ENCODE measurements at regions not wholly inside any gene's neighbourhood (a gene's known extent, or its start where the extent isn't known, plus 50 kb on each side); places are given as distances from the start of the nearest gene placed in this dataset.
"Not testable (repeated sequence)": the region's sequence is repeated elsewhere in the genome, so short reads cannot be mapped to it uniquely, and the experiment has no call there.

DNA sequence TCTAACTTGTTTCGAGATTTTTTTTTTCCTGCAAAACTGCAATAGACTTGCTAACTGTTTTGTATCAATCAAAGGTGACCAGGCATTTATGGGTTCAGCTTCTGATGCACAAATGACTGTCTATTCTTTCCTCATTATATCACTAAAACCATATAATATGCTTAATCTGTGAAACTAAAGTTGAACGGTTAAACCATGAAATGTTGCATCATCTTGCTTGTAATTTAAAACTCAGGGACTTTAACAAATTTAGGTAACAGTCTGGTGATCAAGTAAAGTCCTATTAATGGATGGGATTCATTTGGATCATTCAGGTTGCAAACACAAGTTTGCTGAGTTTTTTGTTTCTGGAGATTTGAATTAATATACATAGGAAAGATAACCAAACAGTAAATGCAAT is 232.0 kb upstream of the LUZP2 start:
- DNase-seq (ENCODE audit: low spot score), result no peak

DNA sequence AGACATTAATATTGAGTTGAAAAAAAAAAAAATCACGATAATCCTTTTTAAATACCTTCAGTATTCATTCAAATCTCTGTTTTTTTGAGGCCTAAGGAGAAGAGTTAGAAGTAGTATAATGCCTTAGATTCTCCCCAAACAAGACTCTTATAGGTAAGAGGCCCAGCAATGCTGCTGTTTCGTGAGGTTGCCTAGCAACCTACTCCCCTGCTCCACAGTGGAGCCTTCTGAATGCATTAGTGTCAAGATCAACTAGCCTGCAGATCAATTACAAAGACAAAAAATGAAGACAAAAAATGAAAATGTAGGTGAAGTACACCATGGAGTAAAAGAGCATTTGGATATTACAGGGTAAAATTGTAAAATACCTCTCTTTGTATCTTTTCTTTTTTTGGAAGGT is 229.8 kb upstream of the LUZP2 start:
- no peak for DNase-seq (ENCODE audit: low spot score)

DNA sequence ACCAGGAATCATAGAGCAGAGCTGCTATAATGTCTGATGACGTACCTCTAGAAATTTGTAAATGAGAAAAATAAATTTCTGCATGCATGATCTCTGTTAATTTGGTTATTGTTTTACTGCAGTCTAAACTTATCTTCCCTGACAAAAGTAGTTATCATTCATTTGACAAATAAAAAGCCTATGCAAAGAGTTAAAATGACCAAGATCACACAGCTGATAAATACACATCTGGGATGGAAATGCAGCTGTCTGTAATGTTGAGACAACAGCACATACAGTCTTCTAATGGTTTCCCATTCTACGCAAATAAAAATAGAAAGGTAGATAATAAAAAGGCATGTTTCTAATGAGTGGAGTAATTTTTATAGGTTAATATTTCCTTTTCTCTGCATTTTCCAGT is 225.1 kb upstream of the LUZP2 start:
- DNase-seq (ENCODE audit: low spot score), result no peak

DNA sequence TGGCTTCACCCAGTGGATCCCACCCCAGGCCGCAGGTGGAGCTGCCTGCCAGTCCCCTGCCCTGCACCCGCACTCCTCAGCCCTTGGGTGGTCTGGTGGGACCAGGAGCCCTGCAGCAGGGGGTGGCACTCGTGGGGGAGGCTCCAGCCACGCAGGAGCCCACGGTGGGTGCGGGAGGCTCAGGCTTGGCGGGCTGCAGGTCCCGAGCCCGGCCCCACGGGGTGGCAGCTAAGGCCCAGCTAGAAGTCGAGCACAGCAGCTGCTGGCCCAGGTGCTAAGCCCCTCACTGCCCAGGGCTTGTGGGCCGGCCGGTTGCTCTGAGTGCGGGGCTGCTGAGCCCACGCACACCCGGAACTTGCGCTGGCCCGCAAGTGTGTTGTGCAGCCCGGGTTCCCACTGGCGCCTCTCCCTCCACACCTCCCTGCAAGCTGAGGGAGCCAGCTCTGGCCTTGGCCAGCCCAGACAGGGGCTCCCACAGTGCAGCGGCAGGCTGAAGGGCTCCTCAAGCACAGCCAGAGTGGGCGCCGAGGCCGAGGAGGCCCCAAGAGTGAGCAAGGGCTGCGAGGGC is 222.6 kb upstream of the LUZP2 start:
- not testable (repeated sequence) for DNase-seq (ENCODE audit: low spot score)

DNA sequence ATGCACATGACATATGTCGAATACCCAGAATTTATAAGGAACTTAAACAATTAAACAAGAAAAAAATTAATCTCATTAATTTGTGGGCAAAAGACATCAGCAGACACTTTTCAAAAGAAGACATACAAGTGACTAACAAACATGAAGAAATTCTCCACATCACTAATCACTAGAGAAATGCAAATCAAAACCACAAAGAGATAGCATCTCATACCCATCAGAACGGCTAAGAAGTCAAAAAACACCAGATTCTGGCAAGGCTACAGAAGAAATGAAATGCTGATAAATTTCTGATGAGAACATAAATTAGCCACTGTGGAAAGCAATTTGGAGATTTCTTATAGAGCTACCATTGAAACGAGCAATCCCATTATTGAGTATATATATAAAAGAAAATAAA is 210.6 kb upstream of the LUZP2 start:
- DNase-seq (ENCODE audit: low spot score), result no peak

DNA sequence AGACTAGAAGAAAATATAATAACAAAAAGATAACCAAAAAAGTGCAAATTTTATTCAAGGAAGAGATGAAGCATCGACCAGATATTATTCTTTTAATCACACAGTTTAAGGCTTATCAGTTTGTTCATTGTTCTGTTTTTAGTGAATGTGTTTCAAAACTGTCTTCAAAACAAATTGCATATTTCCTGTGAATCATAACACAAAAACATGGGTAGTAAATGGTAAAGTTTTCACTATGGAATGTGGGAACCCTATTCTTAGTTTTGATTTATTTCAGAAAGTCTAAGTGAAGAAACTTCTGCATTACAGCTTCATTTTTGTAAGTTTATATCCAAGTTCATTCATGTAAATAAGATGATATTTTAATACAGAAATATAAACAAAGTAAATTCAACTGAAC is 207.6 kb upstream of the LUZP2 start:
- no peak for DNase-seq (ENCODE audit: low spot score)

DNA sequence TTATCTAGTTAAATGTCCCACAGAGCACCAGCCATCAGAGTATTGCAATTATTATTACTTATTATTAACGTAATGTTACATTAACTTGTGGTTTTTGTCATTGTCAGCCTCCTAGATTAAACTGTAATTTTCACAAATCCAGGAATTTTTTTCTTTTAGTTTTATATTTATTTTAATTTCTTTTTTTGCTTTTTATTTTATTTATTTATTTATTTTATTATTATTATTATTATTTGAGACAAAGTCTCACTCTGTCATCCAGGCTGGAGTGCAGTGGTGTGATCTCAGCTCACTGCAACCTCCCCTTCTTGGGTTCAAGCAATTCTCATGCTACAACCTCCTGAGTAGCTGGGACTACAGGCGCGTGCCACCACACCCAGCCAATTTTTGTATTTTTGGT is 202.9 kb upstream of the LUZP2 start:
- DNase-seq (ENCODE audit: low spot score), result no peak

DNA sequence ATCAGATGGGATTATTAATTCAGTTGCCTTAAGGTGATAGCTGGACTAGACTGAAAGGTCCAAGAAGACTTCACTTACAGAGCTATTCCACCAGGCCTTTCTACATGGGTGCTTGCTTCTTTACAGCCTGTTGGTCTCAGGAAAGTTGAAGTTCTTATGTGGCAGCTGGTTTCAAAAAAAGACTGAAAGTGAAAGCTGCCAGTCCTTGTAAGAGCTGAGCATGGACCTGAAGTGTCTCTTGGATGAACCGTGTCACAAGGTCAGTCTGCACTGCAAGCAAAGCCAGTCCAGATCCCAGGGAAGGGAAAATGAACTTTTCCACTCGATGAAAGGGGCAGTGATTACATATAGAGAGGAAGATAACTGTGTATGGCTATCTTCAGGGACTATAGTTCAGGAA is 201.5 kb upstream of the LUZP2 start:
- DNase-seq (ENCODE audit: low spot score), result no peak

DNA sequence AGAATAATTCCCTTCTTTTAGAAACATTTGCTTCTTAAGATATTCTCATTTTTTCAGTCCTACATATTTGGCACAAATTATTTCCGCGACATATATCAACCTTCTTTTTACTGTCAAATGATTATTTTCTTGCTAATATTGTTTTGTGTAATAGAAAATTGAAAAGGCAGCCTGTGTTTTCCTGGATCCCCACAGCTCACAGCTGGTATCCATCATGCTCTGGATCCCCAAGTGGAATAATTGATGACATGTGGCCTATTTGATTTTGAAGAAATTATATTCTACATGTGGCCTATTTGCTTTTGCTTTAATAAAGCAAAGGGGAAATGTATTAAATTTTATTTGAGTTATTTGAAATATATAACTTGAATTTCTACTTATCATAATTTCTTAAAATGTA is 199.4 kb upstream of the LUZP2 start:
- no peak for DNase-seq (ENCODE audit: low spot score)

DNA sequence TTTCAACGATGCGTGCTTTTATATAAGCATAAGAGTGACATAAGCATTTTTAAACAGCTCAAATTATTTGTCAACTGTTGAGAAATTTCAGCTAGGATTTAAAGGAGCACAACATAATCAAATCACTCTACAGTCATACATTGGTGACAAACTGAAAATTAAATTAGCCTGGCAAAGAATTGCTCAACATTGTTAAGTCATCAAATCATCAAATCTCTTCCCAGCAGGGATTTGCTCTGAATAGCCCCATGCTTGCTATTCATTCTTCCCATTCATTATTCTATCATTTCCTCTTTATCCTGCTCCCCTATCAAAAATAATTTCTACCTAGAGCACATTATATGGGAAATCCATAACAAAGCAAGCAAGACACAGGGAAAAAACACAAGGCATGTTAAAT is 198.7 kb upstream of the LUZP2 start:
- DNase-seq (ENCODE audit: low spot score), result no peak

DNA sequence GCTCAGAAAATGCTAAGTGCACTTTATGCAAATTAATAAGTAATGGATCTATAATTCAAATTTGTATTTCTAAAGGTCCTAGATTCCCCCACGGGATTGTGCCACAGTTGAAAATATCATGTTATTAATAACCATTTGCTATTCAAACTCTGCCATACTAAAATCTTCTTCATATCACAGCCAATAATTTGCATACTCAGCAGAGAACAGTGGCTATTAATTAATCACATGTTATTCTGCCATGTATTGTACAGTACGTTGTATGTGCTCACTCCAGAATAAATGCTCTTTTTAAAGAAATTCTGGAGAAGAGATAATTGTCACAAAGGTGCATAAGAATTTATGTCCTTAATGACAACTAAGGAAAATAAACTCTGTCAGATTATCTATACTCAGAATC is 184.9 kb upstream of the LUZP2 start:
- no peak for DNase-seq (ENCODE audit: low spot score)

DNA sequence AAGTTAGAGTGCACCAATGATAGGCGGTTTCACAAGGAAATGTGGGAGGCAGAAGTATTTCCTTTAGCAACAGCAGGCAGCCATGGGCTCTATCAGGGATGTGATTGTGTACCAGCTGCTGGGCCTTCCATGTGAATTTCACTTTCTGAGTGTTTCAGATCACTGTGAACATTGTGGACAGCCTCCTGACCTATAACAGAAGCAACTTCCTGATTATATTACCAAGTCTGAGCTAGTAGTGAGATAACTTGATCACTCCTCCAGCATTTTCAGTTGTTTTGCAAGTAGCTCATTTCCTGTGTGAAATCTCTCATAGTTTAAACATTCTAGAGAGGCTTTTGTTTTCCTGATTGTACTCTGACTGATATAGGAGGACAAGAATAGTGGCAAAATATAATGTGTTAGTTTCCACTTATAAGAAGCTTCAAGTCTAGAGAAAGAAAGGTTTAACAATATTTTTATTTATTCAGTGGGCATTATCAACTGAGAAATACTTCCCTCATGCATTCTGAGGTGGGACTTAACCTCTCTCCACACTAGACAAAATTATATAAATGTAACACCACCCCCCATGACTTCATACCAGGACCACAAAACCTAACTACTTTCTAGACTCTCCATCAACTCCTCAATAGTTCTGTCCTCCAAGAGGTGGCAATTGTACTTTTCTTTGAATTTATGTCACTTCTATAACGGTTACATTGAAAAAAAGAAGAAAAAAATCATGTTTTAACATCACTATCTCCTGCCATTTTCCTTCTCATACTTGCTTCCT is 184.2 kb upstream of the LUZP2 start:
- DNase-seq (ENCODE audit: low spot score), result no peak

DNA sequence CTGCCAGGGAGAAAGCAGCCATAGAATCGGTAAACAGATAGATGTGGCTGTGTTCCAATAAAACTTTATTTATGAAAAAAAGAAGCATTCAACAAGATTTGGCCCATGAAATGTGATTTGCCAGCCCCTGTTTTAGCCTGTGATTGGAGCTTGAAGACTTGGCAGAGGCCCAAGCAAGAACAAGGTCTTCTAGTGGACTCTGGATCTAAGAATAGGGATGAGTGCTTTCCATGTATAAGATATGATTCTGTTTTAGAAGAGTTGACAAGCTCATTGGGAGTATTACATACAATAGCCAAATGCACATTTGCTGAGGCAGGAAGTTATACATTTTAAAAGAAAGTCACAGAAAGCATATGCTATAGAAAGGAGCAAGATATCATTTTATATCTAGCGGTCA is 175.6 kb upstream of the LUZP2 start:
- DNase-seq (ENCODE audit: low spot score), result no peak

DNA sequence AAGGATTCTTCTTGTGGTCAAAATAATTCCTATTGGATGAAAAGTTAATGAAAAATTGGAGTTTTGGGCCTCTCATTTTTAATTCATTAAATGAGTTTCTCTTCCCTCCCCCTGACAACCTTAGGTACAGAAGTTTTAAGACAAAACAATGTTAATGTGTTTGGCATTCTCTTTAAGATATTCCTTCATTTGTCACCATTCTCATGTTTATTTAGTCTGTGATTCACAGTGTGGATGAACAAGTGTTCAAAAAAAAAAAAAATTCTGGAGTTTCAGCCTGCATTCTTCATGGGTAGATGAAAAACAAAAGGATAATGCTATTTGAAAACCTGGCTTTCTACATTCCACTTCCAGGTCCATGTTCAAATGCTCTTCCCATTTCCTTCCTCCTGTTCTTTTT is 172.6 kb upstream of the LUZP2 start:
- DNase-seq (ENCODE audit: low spot score), result no peak

DNA sequence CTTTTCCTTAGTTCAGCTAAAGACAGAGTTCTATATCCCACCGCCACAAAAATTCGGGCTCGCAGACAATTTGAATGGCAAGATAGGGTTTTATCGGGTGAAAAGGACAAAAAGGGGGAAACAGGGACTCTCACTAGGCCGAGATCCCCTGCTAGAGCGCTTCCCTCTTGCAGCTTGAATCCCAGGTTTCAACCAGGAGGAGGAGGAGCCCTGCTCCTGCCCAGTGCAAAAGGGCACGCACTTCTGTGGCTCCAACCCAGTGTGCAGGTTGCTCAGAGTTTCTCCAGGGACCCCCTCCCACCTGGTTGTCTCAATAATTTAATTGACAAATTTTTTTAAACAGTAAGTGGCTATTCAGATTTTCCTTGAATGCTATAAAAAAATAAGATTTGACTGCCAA is 152.6 kb upstream of the LUZP2 start:
- DNase-seq (ENCODE audit: low spot score), result no peak

DNA sequence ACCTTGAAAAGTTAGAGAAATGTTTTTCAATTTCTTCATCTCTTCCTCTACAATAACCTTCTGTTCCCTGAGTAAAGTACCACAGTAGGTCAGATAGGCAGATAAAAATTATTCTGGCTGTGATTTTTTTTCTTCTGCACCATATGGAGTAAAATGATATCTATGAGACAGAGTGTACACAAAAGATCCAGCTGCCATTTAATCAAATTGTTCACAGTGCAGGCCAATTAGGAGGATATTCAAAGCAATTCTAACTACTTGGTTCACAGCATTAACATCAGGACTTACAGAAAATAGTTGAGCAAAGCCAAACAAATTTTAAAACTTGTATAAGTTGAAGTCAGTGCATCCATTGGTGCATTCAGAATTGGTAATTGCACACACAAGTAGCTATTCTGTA is 147.9 kb upstream of the LUZP2 start:
- DNase-seq (ENCODE audit: low spot score), result no peak

DNA sequence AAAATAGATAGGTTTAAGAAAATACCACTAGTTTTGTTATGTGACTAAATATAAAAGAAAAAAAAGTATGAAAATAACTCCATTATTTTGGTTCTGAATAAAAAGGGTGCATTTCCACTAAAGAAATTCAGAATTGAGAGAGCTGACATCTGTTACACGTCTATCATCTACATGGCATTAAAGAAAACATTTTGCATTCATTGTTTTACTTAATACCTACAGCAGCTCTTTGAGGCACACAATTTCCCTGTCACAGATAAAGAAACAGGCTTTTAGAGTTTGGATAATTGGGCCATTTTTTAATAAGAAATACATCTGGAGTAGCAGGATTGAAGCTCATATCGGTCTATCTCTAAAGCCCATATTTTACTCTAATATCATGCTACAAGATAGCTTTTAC is 145.7 kb upstream of the LUZP2 start:
- DNase-seq (ENCODE audit: low spot score), result no peak

DNA sequence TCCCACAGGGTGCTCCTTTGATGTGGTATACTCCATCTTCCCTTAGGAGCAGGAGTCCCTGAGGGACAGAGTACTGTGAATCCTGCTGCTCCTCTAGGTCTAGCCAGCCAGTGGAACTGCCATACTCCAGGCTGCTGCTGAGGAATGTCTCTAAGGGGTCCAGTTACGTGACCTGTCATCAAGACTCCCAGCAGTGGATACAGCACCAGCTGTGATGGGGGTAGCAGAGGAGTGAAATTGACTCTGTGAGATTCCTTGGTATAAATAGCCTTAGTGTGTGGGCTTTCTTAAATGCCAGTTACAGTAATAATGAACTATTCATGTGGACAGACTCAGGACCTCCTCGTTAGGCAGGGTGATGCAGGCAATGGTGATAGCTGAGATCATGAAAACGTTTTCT is 140.4 kb upstream of the LUZP2 start:
- no peak for DNase-seq (ENCODE audit: low spot score)

DNA sequence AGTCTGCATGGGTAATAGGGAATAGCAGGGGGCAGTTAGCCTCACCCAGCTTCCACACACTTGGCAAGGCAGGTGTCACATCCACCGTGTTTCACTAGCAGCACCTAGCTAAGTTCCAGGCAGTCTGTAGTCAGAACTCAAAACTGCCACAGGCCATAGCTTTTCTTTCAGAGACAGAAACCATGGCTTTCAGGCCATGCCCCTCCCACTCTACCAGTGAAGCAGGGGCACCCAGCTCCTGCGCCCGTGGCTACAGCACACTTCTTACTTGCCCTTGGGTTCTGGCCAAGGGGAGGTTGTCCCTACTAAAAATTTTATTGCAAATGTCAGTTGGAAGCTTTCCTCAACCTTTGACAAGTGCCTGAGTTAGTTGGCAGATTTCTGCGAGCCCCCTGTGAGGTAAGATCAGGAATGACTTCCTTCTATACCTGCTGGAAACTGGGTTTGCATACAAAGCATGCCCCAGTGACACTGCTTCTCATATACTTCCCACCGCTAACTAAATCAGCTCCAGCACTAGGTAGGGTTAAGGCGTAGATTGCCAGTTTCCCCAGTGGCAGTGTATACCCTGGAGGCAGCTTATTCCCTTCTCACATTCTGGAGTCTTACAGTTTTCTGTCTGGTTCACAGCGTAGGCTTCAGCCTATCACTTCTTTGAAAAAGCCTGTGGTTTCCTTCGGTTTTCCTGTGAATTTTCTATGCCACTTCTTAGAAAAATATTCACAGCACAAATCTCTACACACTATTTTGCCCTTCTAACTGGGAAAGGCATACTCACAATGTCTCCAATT is 139.0 kb upstream of the LUZP2 start:
- DNase-seq (ENCODE audit: low spot score), result no peak

DNA sequence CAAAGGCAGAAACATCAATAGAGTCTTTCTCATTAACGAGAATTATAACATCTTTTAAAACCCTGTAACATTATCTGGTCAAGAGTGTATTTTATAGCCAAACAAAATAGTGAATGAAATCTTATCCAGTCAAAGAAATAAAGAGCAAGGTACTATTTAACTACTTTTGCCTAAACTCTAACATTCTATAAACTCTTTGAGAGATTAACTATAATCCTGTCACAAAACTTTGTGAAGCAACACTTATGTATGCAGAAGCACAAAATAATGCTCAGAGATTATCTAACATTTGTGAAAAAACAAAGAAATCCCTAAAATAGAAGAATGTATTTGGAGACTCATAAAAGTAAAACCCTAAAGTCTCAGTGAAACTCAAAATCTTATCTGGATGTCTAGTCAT is 124.4 kb upstream of the LUZP2 start:
- no peak for DNase-seq (ENCODE audit: low spot score)

DNA sequence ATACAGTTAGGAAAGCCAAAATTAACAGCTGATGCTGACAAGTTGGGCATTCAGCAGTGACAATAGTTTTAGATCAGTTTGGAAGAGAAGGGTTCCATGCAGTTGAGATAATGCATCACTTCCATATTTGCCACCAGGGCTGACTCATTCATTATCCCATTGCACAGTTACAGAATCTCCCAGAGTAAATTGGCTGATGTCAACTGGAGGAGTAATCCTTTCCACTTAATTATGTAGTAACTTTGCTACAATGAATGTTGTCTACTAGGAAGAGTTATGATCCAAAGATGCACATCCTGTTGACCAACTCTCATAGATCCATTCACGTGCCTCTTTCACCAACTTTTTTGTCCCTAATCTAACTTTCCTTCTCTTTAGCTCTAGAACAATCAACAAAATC is 123.3 kb upstream of the LUZP2 start:
- no peak for DNase-seq (ENCODE audit: low spot score)

DNA sequence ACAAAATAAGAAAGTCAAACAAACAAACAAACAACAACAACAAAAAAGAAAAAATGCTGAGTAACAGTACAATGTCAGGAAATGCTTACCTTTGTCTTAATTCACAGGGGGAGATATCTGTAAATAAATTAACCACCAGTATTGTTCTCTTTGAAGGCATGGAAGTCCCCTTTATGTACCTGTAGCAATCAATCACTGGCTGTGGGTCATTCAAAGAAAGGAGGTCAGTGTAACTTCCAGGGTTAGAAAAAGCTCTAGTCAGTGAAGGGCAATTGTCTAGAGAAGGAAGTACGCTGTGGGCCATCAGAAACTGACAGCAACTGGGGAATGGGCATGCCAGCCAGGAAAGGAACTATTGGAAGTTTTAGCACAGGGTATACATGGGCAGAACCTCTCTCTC is 121.5 kb upstream of the LUZP2 start:
- DNase-seq (ENCODE audit: low spot score), result no peak

DNA sequence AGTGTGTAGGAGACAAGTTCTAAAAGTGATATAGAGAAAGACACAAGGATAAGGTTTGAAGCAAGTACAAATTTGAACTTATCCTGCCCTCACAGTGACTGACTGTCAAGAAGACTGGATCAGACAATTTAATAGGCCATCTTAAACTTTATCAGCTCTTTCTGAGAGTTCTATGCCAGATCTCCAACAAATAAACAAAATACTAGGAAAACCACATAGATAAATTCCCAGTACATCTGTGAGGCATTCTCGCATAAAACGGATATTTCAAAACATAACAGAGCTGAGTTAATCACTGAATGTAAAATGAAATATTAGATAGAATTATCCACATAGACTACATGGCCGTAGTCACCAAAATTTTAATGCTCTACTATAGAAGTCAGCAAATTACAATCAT is 120.9 kb upstream of the LUZP2 start:
- DNase-seq (ENCODE audit: low spot score), result no peak

DNA sequence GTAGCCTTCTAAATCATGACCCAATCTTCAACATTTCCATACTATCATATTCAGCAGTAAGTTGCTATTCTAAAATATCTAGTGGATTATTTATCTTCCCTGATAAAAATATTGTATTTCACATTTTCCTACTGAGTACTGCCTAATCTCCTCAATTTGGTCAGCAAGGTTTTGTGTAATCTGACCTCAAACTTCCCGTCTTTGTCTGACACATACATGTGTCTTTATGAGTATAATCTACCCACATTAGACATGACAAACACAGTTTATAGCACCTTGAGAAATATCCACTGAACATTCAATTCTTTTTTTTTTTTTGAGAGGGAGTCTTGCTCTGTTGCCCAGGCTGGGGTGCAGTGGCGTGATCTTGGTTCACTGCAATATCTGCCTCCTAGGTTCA is 113.7 kb upstream of the LUZP2 start:
- DNase-seq (ENCODE audit: low spot score), result no peak

Data from GM03348 (cell line).